Kidney (tissue), 13 donors: ENCODE measurements at regions not wholly inside any gene's neighbourhood (a gene's known extent, or its start where the extent isn't known, plus 50 kb on each side); places are given as distances from the start of the nearest gene placed in this dataset.

Experiments used
- DNase-seq, 5 donors: peaks; one replicate each; pipeline ENCODE4 v3.0.0-alpha.2; 2013 to 2020
- FAIRE-seq: peaks from 2 replicates; lab custom pipeline; 2012; peaks lifted over from hg19 to GRCh38; lab: Jason Lieb, UNC
- H3K27ac ChIP-seq, 2 donors: one replicate each; pipeline ENCODE4 v1.7.0; 2013; ENCODE audit warnings: low read depth in 2 of 2, low read length in 2 of 2, inconsistent platforms in 1 of 2
- H3K27me3 ChIP-seq: one replicate; pipeline ENCODE4 v1.7.1; 2013; ENCODE audit warnings: low read length, inconsistent platforms; ENCODE audit not compliant: control insufficient read depth, insufficient read depth
- H3K36me3 ChIP-seq, 3 donors: one replicate each; pipeline versions ENCODE4 v1.7.0 to v1.7.1; 2013; ENCODE audit warnings: low read length in 3 of 3, control low read depth in 1 of 3, inconsistent platforms in 1 of 3; ENCODE audit not compliant: insufficient read depth in 3 of 3, control insufficient read depth in 2 of 3
- H3K4me1 ChIP-seq, 3 donors: one replicate each; pipeline versions ENCODE4 v1.7.0 to v1.7.1; 2013; ENCODE audit warnings: low read length in 3 of 3, inconsistent platforms in 1 of 3, low read depth in 1 of 3; ENCODE audit not compliant: control insufficient read depth in 2 of 3, insufficient read depth in 2 of 3
- H3K4me3 ChIP-seq, 3 donors: one replicate each; pipeline versions ENCODE4 v1.7.0 to v1.8.1; 2013; ENCODE audit warnings: low read length in 3 of 3, control low read depth in 1 of 3, inconsistent platforms in 1 of 3
- H3K9ac ChIP-seq, 3 donors: one replicate each; pipeline versions ENCODE4 v1.7.0 to v1.7.1; 2013; ENCODE audit warnings: low read length in 3 of 3, control low read depth in 1 of 3, inconsistent platforms in 1 of 3
- H3K9me3 ChIP-seq, 3 donors: one replicate each; pipeline versions ENCODE4 v1.7.0 to v1.7.1; 2013; ENCODE audit warnings: low read length in 3 of 3, control low read depth in 1 of 3, inconsistent platforms in 1 of 3; ENCODE audit not compliant: control insufficient read depth in 2 of 3, insufficient read depth in 1 of 3
- intact Hi-C: fragments of 100-400 bp; cut with DNase I; formaldehyde crosslinking; loops from one replicate; pipeline ENCODE4 v1.11.1; 2022
- TF ChIP-seq, protein P1 (sequence below): IDR thresholded peaks from 3 replicates; pipeline ENCODE4 v1.5.1; 2012; ENCODE audit warnings: mild to moderate bottlenecking, moderate library complexity, borderline replicate concordance; ENCODE audit not compliant: insufficient read depth; ENCODE audit errors: extremely low read depth
- donor health status: control.
- donor health status: control.
- donor health status: control.
- donor health status: control.
- donor health status: control.
- donor health status: DM: yes; HTN: yes; CAD: no.
- donor health status: Normal renal cell carcinoma (clear cell type).

- intact Hi-C loops, result no loop called here
- TF ChIP-seq, protein P1, sequence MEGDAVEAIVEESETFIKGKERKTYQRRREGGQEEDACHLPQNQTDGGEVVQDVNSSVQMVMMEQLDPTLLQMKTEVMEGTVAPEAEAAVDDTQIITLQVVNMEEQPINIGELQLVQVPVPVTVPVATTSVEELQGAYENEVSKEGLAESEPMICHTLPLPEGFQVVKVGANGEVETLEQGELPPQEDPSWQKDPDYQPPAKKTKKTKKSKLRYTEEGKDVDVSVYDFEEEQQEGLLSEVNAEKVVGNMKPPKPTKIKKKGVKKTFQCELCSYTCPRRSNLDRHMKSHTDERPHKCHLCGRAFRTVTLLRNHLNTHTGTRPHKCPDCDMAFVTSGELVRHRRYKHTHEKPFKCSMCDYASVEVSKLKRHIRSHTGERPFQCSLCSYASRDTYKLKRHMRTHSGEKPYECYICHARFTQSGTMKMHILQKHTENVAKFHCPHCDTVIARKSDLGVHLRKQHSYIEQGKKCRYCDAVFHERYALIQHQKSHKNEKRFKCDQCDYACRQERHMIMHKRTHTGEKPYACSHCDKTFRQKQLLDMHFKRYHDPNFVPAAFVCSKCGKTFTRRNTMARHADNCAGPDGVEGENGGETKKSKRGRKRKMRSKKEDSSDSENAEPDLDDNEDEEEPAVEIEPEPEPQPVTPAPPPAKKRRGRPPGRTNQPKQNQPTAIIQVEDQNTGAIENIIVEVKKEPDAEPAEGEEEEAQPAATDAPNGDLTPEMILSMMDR, result no peak
- DNase-seq, result no peak
These were observed 176.8 kb upstream of the PAPPA start for GRCh38 chr9:115976781-115977180.

DNA sequence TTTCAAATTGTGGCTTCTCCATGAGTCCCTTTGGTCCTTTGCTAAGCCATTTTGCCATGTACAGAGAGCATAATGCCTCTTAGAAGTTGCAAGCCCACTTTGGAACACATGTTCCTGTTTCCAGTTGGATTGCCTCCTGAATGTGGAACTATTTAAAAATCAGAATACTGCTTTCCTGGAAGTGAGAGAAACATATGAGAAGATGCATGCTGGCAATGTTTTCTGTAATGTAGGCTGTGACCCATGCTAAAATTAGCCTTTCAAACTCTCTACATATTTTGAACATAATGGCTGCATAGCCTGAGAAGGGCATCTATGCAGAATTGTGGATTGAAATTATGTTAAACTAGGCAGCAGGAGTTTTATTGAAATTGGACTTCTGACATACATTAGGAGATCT lies 175.5 kb upstream of the PAPPA start:
- Histone ChIP-seq H3K36me3 (no peaks in the 10 kb centered on the region), H3K27ac (no peak overlapping the region), H3K9ac (no peak overlapping the region), H3K4me1 (no peaks in the 10 kb centered on the region), H3K4me3 (no peak overlapping the region), H3K27me3 (no peaks in the 10 kb centered on the region), H3K9me3 (peaks cover 0 to 5% (median 0%) of the 10 kb centered on the region in 3 donors)
- no peak for FAIRE-seq
- intact Hi-C loops, result no loop called here
- no peak for DNase-seq
- TF ChIP-seq, protein P1, result no peak

More at GRCh38 chr9:115976781-115977180, 176.8 kb upstream of the PAPPA start:
- Histone ChIP-seq H3K27me3 (no peaks in the 10 kb centered on the region), H3K9ac (no peak overlapping the region), H3K9me3 (peaks cover 0 to 5% (median 0%) of the 10 kb centered on the region in 3 donors), H3K4me1 (no peaks in the 10 kb centered on the region), H3K4me3 (no peak overlapping the region), H3K36me3 (no peaks in the 10 kb centered on the region), H3K27ac (no peak overlapping the region)
- no peak for FAIRE-seq

GRCh38 chr9:115978659-115979096 lies 174.9 kb upstream of the PAPPA start:
- no peak for FAIRE-seq
- H3K27me3 ChIP-seq, result no peaks in the 10 kb centered on the region
- H3K4me1 ChIP-seq, result no peaks in the 10 kb centered on the region
- H3K36me3 ChIP-seq, result no peaks in the 10 kb centered on the region
- H3K27ac ChIP-seq, result no peak overlapping the region
- peaks cover 0 to 5% (median 0%) of the 10 kb centered on the region in 3 donors for H3K9me3 ChIP-seq
- no peak overlapping the region for H3K9ac ChIP-seq
- intact Hi-C loops, result no loop called here
- no peak for DNase-seq
- TF ChIP-seq, protein P1, result no peak
- no peak overlapping the region for H3K4me3 ChIP-seq

GRCh38 chr9:115980054-115980453 lies 173.5 kb upstream of the PAPPA start:
- no peak overlapping the region for H3K27ac ChIP-seq
- no peak for FAIRE-seq
- H3K27me3 ChIP-seq, result no peaks in the 10 kb centered on the region
- intact Hi-C loops, result no loop called here
- H3K4me1 ChIP-seq, result no peaks in the 10 kb centered on the region
- no peak for DNase-seq
- TF ChIP-seq, protein P1, result no peak
- H3K4me3 ChIP-seq, result no peak overlapping the region
- peaks cover 0 to 5% (median 0%) of the 10 kb centered on the region in 3 donors for H3K9me3 ChIP-seq
- no peaks in the 10 kb centered on the region for H3K36me3 ChIP-seq
- no peak overlapping the region for H3K9ac ChIP-seq
